H1 (cell line): ENCODE measurements at regions not wholly inside any gene's neighbourhood (a gene's known extent, or its start where the extent isn't known, plus 50 kb on each side); places are given as distances from the start of the nearest gene placed in this dataset.

Experiments
- BACH1 ChIP-seq: IDR thresholded peaks from 2 replicates; pipeline ENCODE4 v1.6.1; 2012; ENCODE audit warnings: low read length, improper control_type of control experiment
- CEBPB ChIP-seq: IDR thresholded peaks from 2 replicates; pipeline ENCODE4 v1.6.1; 2012; ENCODE audit warnings: low read depth, low read length
- CHD2 ChIP-seq: IDR thresholded peaks from 2 replicates; pipeline ENCODE4 v1.6.1; 2012; ENCODE audit warnings: low read length, improper control_type of control experiment
- CHD7 ChIP-seq: fragments of 300-600 bp; sonication (generic); IDR thresholded peaks from 2 replicates; pipeline ENCODE4 v1.7.1; 2012; ENCODE audit warnings: low read length, moderate library complexity, mild to moderate bottlenecking, inconsistent platforms; ENCODE audit not compliant: insufficient replicate concordance
- HDAC6 ChIP-seq: IDR thresholded peaks from one replicate; pipeline ENCODE4 v1.7.1; 2012; ENCODE audit warnings: low read depth, mild to moderate bottlenecking, inconsistent platforms, low read length, moderate library complexity
- JUND ChIP-seq: IDR thresholded peaks from 2 replicates; pipeline ENCODE4 v1.6.1; 2011; ENCODE audit warnings: mild to moderate bottlenecking, improper control_type of control experiment, low read length
- PHF8 ChIP-seq: fragments of 200-600 bp; sonication (generic); conservative IDR thresholded peaks from 2 replicates; pipeline ENCODE4 v1.7.1; 2012; ENCODE audit warnings: low read depth, mild to moderate bottlenecking, inconsistent platforms, low read length, moderate library complexity
- RAD21 ChIP-seq, 2 experiments: IDR thresholded peaks in 1 of 2; conservative IDR thresholded peaks in 1 of 2; 2 replicates each; pipeline ENCODE4 v1.6.1; 2011; ENCODE audit warnings: low read depth in 2 of 2, low read length in 2 of 2, improper control_type of control experiment in 1 of 2, inconsistent platforms in 1 of 2, mild to moderate bottlenecking in 1 of 2, moderate library complexity in 1 of 2
- RBBP5 ChIP-seq: IDR thresholded peaks from 2 replicates; pipeline ENCODE4 v1.7.1; 2012; ENCODE audit warnings: low read depth, mild to moderate bottlenecking, inconsistent platforms, low read length, moderate library complexity, borderline replicate concordance
- TAF7 ChIP-seq: optimal IDR thresholded peaks from 2 replicates; pipeline ENCODE3; 2011; ENCODE audit warnings: low read depth, mild to moderate bottlenecking, inconsistent platforms, low read length, moderate library complexity, borderline replicate concordance

DNA sequence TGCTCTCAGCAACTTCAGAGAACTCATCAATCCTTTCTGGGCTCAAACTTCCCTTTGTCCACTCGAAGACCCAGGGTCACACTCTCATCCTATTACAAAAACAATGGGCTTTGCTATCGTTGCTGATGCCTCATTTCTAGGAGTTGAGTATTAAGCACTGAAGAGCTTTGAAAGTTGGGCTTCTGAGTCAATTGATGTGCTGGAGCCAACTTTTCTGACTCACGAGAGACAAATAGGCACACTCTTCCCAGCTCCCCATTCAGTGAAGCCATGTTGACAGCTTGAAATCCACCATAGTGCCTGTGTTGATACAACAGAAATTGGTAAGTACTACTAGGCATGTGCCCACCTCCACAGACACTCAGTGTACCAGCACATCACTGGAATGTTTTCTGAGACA, 97.5 kb upstream of the PRSS58 start (continued):
- TF ChIP-seq CHD7 (no peak), RBBP5 (no peak), CEBPB (no peak), HDAC6 (no peak), TAF7 (no peak), PHF8 (no peak), RAD21 (IDR thresholded peaks at IDR 0.05 in 1 of 2, conservative IDR thresholded peaks at IDR 0.05 in 1 of 2; ENCODE audit: low read depth in 2 of 2, low read length in 2 of 2) (no peak), JUND (no peak), CHD2 (no peak), BACH1 (no peak)
